H1 (cell line): ENCODE measurements at regions not wholly inside any gene's neighbourhood (a gene's known extent, or its start where the extent isn't known, plus 50 kb on each side); places are given as distances from the start of the nearest gene placed in this dataset.

Experiments used
- CTCF ChIA-PET: fragments of 300-600 bp; sonication (Branson Sonifier 250); formaldehyde crosslinking; loops from one replicate; lab custom pipeline; 2021; ENCODE audit not compliant: partially characterized antibody; lab: Charles Lee
- POLR2A ChIA-PET: fragments of 300-600 bp; sonication (Branson Sonifier 250); formaldehyde crosslinking; loops from one replicate; lab custom pipeline; 2021; ENCODE audit warnings: inconsistent platforms; ENCODE audit not compliant: partially characterized antibody; lab: Charles Lee
- DNase-seq, 2 experiments: peaks; one replicate each; pipeline versions ENCODE4 v3.0.0 to v3.0.0-alpha.2; 2010 to 2022; ENCODE audit warnings: low spot score in 2 of 2, low read depth in 1 of 2, mixed read lengths in 1 of 2
- FAIRE-seq: peaks from 2 replicates; lab custom pipeline; 2011; peaks lifted over from hg19 to GRCh38; lab: Jason Lieb, UNC
- H2AFZ ChIP-seq: 2 replicates; pipeline ENCODE4 v1.8.1; 2012; ENCODE audit warnings: low read length, inconsistent platforms
- H2AK5ac ChIP-seq: 2 replicates; pipeline ENCODE4 v1.6.1; 2013; ENCODE audit warnings: low read depth, low read length
- H2BK120ac ChIP-seq: replicated peaks from 2 replicates; pipeline ENCODE3; 2013; ENCODE audit warnings: low read depth, low read length, inconsistent platforms
- H2BK12ac ChIP-seq: 2 replicates; pipeline ENCODE4 v1.6.1; 2013; ENCODE audit warnings: low read depth, low read length
- H2BK15ac ChIP-seq: 2 replicates; pipeline ENCODE4 v1.6.1; 2013; ENCODE audit warnings: low read length
- H2BK20ac ChIP-seq: 2 replicates; pipeline ENCODE4 v1.6.1; 2013; ENCODE audit warnings: low read length
- H2BK5ac ChIP-seq: 2 replicates; pipeline ENCODE4 v1.6.1; 2013; ENCODE audit warnings: low read depth, low read length
- H3K14ac ChIP-seq: 2 replicates; pipeline ENCODE4 v1.6.1; 2013; ENCODE audit warnings: inconsistent platforms; ENCODE audit not compliant: insufficient read length
- H3K18ac ChIP-seq: 2 replicates; pipeline ENCODE4 v1.6.1; 2013; ENCODE audit warnings: low read length; ENCODE audit errors: extremely low read depth
- H3K23ac ChIP-seq: 2 replicates; pipeline ENCODE4 v1.6.1; 2013; ENCODE audit warnings: inconsistent platforms; ENCODE audit not compliant: insufficient read length
- H3K23me2 ChIP-seq: 2 replicates; pipeline ENCODE4 v1.6.1; 2013; ENCODE audit warnings: low read depth, low read length
- H3K27ac ChIP-seq: 2 replicates; pipeline ENCODE4 v1.6.1; 2011; ENCODE audit warnings: low read depth, low read length, inconsistent platforms
- H3K27me3 ChIP-seq, 4 experiments: replicated peaks in 1 of 4; 1 replicate in 1 of 4; 2 replicates in 3 of 4; pipeline versions ENCODE4 v1.6.1 to v1.8.1; 2011 to 2013; ENCODE audit warnings: low read length in 3 of 4, mild to moderate bottlenecking in 3 of 4, inconsistent platforms in 2 of 4, mixed read lengths in 2 of 4, moderate library complexity in 1 of 4; ENCODE audit not compliant: control insufficient read depth in 3 of 4, insufficient read depth in 3 of 4; ENCODE audit errors: extremely low read depth in 1 of 4
- H3K36me3 ChIP-seq, 4 experiments: 2 replicates each; pipeline versions ENCODE4 v1.6.1 to v1.8.1; 2011 to 2013; ENCODE audit warnings: mild to moderate bottlenecking in 4 of 4, low read length in 3 of 4, moderate library complexity in 2 of 4, control low read depth in 1 of 4, inconsistent platforms in 1 of 4; ENCODE audit not compliant: insufficient read depth in 4 of 4, control insufficient read depth in 2 of 4
- H3K4ac ChIP-seq: replicated peaks from 2 replicates; pipeline ENCODE3; 2013; ENCODE audit warnings: low read length, low read depth, mixed read lengths, inconsistent platforms; ENCODE audit not compliant: insufficient read length
- H3K4me1 ChIP-seq, 4 experiments: replicated peaks in 1 of 4; 1 replicate in 1 of 4; 2 replicates in 3 of 4; pipeline versions ENCODE4 v1.6.1 to v1.8.1; 2011 to 2013; ENCODE audit warnings: low read length in 3 of 4, inconsistent platforms in 2 of 4, mixed read lengths in 1 of 4; ENCODE audit not compliant: insufficient read depth in 4 of 4, control insufficient read depth in 3 of 4
- H3K4me2 ChIP-seq, 2 experiments: 2 replicates each; pipeline versions ENCODE4 v1.6.1 to v1.8.1; 2011 to 2013; ENCODE audit warnings: low read depth in 2 of 2, low read length in 2 of 2, control low read depth in 1 of 2, inconsistent platforms in 1 of 2, mild to moderate bottlenecking in 1 of 2; ENCODE audit not compliant: insufficient read depth in 1 of 2
- H3K4me3 ChIP-seq, 4 experiments: fragments of 200-600, 300-600 bp in 1 of 4; sonication (generic), shearing (Covaris generic), sonication (Bioruptor Twin) in 1 of 4; 2 replicates each; pipeline versions ENCODE4 v1.5.1 to v1.8.1; 2011 to 2016; ENCODE audit warnings: low read length in 4 of 4, low read depth in 3 of 4, control low read depth in 2 of 4, inconsistent platforms in 2 of 4, mild to moderate bottlenecking in 2 of 4, mixed read lengths in 1 of 4, moderate library complexity in 1 of 4; ENCODE audit not compliant: insufficient read depth in 2 of 4; ENCODE audit errors: extremely low read depth in 1 of 4
- H3K56ac ChIP-seq: replicated peaks from 2 replicates; pipeline ENCODE3; 2013; ENCODE audit warnings: low read depth, mild to moderate bottlenecking, mixed read lengths, low read length, inconsistent platforms; ENCODE audit not compliant: insufficient read length
- H3K79me1 ChIP-seq: 2 replicates; pipeline ENCODE4 v1.6.1; 2013; ENCODE audit warnings: low read depth, low read length, control low read depth
- H3K79me2 ChIP-seq, 2 experiments: 2 replicates each; pipeline versions ENCODE4 v1.6.1 to v1.8.1; 2012 to 2013; ENCODE audit warnings: low read length in 2 of 2, mild to moderate bottlenecking in 2 of 2, inconsistent platforms in 1 of 2; ENCODE audit not compliant: insufficient read depth in 2 of 2, control insufficient read depth in 1 of 2
- H3K9ac ChIP-seq, 4 experiments: replicated peaks in 1 of 4; 1 replicate in 1 of 4; 2 replicates in 3 of 4; pipeline versions ENCODE4 v1.6.1 to v1.8.1; 2011 to 2013; ENCODE audit warnings: low read depth in 3 of 4, low read length in 3 of 4, control low read depth in 2 of 4, mild to moderate bottlenecking in 2 of 4, moderate library complexity in 2 of 4, inconsistent platforms in 1 of 4; ENCODE audit errors: extremely low read depth in 1 of 4
- H3K9me3 ChIP-seq, 2 experiments: 2 replicates each; pipeline versions ENCODE4 v1.6.1 to v1.8.1; 2012 to 2013; ENCODE audit warnings: mild to moderate bottlenecking in 2 of 2, moderate library complexity in 2 of 2, control low read depth in 1 of 2, inconsistent platforms in 1 of 2, low read depth in 1 of 2, low read length in 1 of 2, mixed read lengths in 1 of 2; ENCODE audit not compliant: insufficient read depth in 2 of 2
- H4K20me1 ChIP-seq, 2 experiments: replicated peaks in 1 of 2; 2 replicates each; pipeline versions ENCODE3 to v1.8.1; 2011 to 2013; ENCODE audit warnings: inconsistent platforms in 2 of 2, low read length in 2 of 2, mild to moderate bottlenecking in 1 of 2; ENCODE audit not compliant: insufficient read depth in 2 of 2, control insufficient read depth in 1 of 2
- H4K5ac ChIP-seq: 2 replicates; pipeline ENCODE4 v1.6.1; 2013; ENCODE audit warnings: low read length, low read depth, mixed read lengths, inconsistent platforms; ENCODE audit not compliant: insufficient read length
- H4K8ac ChIP-seq: 2 replicates; pipeline ENCODE4 v1.8.0; 2013; ENCODE audit warnings: mild to moderate bottlenecking, moderate library complexity, low read length, inconsistent platforms; ENCODE audit not compliant: insufficient read depth; ENCODE audit errors: extremely low read depth
- H4K91ac ChIP-seq: replicated peaks from 2 replicates; pipeline ENCODE3; 2013; ENCODE audit warnings: low read length, mixed read lengths, inconsistent platforms; ENCODE audit not compliant: insufficient read length
- ATF2 ChIP-seq: IDR thresholded peaks from 2 replicates; pipeline ENCODE4 v1.6.1; 2012; ENCODE audit warnings: low read length, inconsistent platforms
- BRCA1 ChIP-seq: IDR thresholded peaks from 2 replicates; pipeline ENCODE4 v1.6.1; 2012; ENCODE audit warnings: low read depth, low read length, improper control_type of control experiment
- CTBP2 ChIP-seq: IDR thresholded peaks from 2 replicates; pipeline ENCODE4 v1.7.0; 2011; ENCODE audit warnings: borderline replicate concordance, mild to moderate bottlenecking, moderate library complexity, mixed read lengths, low read length; ENCODE audit not compliant: insufficient read depth, insufficient read length
- GABPA ChIP-seq: IDR thresholded peaks from 2 replicates; pipeline ENCODE4 v1.6.1; 2011; ENCODE audit warnings: mild to moderate bottlenecking, low read length, moderate library complexity, borderline replicate concordance; ENCODE audit not compliant: insufficient read depth
- HDAC2 ChIP-seq, 2 experiments: fragments of 300-600 bp in 1 of 2; sonication (generic) in 1 of 2; IDR thresholded peaks; 2 replicates each; pipeline ENCODE4 v1.6.1; 2011 to 2012; ENCODE audit warnings: low read depth in 2 of 2, low read length in 2 of 2, mild to moderate bottlenecking in 2 of 2, moderate library complexity in 2 of 2, borderline replicate concordance in 1 of 2, inconsistent platforms in 1 of 2
- JUN ChIP-seq: IDR thresholded peaks from 2 replicates; pipeline ENCODE4 v1.6.1; 2011; ENCODE audit warnings: low read depth, mild to moderate bottlenecking, improper control_type of control experiment, low read length
- KDM5A ChIP-seq: fragments of 200-600 bp; IDR thresholded peaks from 2 replicates; pipeline ENCODE4 v1.7.1; 2012; ENCODE audit warnings: mild to moderate bottlenecking, low read length, inconsistent platforms, mixed read lengths
- MAX ChIP-seq: IDR thresholded peaks from 2 replicates; pipeline ENCODE4 v1.6.1; 2012; ENCODE audit warnings: inconsistent platforms
- POLR2A ChIP-seq, 2 experiments: IDR thresholded peaks; 1 replicate in 1 of 2; 2 replicates in 1 of 2; pipeline ENCODE4 v1.6.1; 2011; ENCODE audit warnings: low read depth in 2 of 2, low read length in 2 of 2, mild to moderate bottlenecking in 2 of 2; ENCODE audit errors: control extremely low read depth in 1 of 2
- SP1 ChIP-seq: IDR thresholded peaks from 2 replicates; pipeline ENCODE4 v1.6.1; 2011; ENCODE audit warnings: low read depth, low read length
- TAF1 ChIP-seq: IDR thresholded peaks from 2 replicates; pipeline ENCODE4 v1.6.1; 2011; ENCODE audit warnings: mild to moderate bottlenecking, low read depth, low read length
- TAF7 ChIP-seq: optimal IDR thresholded peaks from 2 replicates; pipeline ENCODE3; 2011; ENCODE audit warnings: low read depth, mild to moderate bottlenecking, inconsistent platforms, low read length, moderate library complexity, borderline replicate concordance
- WGBS, 2 experiments: shearing (Covaris generic) in 1 of 2; methylation state at CpG; one replicate each; pipeline versions ENCODE4 v1.1.6 to v1.1.7; 2013 to 2015; ENCODE audit warnings: low lambda C conversion rate in 2 of 2, mixed read lengths in 2 of 2, inconsistent platforms in 1 of 2, low coverage in 1 of 2, missing lambda C conversion rate in 1 of 2; ENCODE audit not compliant: insufficient replicate concordance in 2 of 2, insufficient coverage in 1 of 2, insufficient read length in 1 of 2; ENCODE audit errors: extremely low coverage in 1 of 2, missing lambda C conversion rate in 1 of 2; 5-methylcytosine and 5-hydroxymethylcytosine counted together

- no peak overlapping the region for H3K14ac ChIP-seq
- no peak overlapping the region for H2BK120ac ChIP-seq
- H3K4me1 ChIP-seq, result peaks cover 0 to 3% (median 1%) of the 10 kb centered on the region in 4 experiments; a peak in 3 of 7 replicates
- ChIA-PET CTCF (interaction anchor here (0.8 to 3.4 kb wide), 6 partner anchors 9 to 523 kb away, joined by 3 to 22 read pairs (median 5); no protein-coding TSS in a partner anchor), POLR2A (no interaction called here)
- H4K20me1 ChIP-seq, result no peaks in the 10 kb centered on the region
- no peaks in the 10 kb centered on the region for H3K79me2 ChIP-seq
- H3K9ac ChIP-seq, result no peak overlapping the region
- DNase-seq, result no peak
- H3K27me3 ChIP-seq, result no peaks in the 10 kb centered on the region
- no peak overlapping the region for H2AFZ ChIP-seq
- no peak for FAIRE-seq
- no peak overlapping the region for H4K8ac ChIP-seq
- no peak overlapping the region for H2BK12ac ChIP-seq
- no peak overlapping the region for H3K4ac ChIP-seq
- H4K5ac ChIP-seq, result no peak overlapping the region
- H3K4me2 ChIP-seq, result no peak overlapping the region
- no peak overlapping the region for H3K4me3 ChIP-seq
- WGBS, 2 experiments, result 90% methylated on average over 5 of the region's 5 CpGs; no CpG with 5 or more reads in 1 of the 2 experiments
- no peak overlapping the region for H3K56ac ChIP-seq
- no peak overlapping the region for H2AK5ac ChIP-seq
- H3K27ac ChIP-seq, result no peak overlapping the region
- H3K36me3 ChIP-seq, result no peaks in the 10 kb centered on the region
- no peak overlapping the region for H4K91ac ChIP-seq
- H2BK5ac ChIP-seq, result no peak overlapping the region
- no peaks in the 10 kb centered on the region for H3K9me3 ChIP-seq
- no peaks in the 10 kb centered on the region for H3K79me1 ChIP-seq
- H3K23ac ChIP-seq, result no peak overlapping the region
- no peak overlapping the region for H2BK20ac ChIP-seq
- no peak overlapping the region for H3K18ac ChIP-seq
- no peaks in the 10 kb centered on the region for H3K23me2 ChIP-seq
- no peak overlapping the region for H2BK15ac ChIP-seq
- TF ChIP-seq MAX (no peak), JUN (no peak), KDM5A (no peak), GABPA (no peak), HDAC2 (IDR thresholded peaks at IDR 0.05; ENCODE audit: borderline replicate concordance in 1 of 2, low read depth in 2 of 2, low read length in 2 of 2) (no peak), POLR2A (IDR thresholded peaks at IDR 0.05; ENCODE audit: control extremely low read depth in 1 of 2, low read depth in 2 of 2, low read length in 2 of 2) (no peak), ATF2 (no peak), TAF1 (no peak), SP1 (no peak), CTBP2 (no peak), TAF7 (no peak), BRCA1 (no peak)
Observed at GRCh38 chr16:49931266-49931665, 75.4 kb upstream of the ZNF423 start.
